Hepatocyte (in vitro differentiated cells): ENCODE measurements at regions not wholly inside any gene's neighbourhood (a gene's known extent, or its start where the extent isn't known, plus 50 kb on each side); places are given as distances from the start of the nearest gene placed in this dataset.

Experiments used
- DNase-seq: peaks from one replicate; pipeline ENCODE4 v3.0.0-alpha.2; 2016; ENCODE audit warnings: low spot score
- H2AFZ ChIP-seq: fragments of 200-600 bp; sonication (generic); 2 replicates; pipeline ENCODE4 v1.6.0; 2016; ENCODE audit warnings: antibody characterized with exemption, mild to moderate bottlenecking
- H3K27ac ChIP-seq: fragments of 200-600 bp; sonication (generic); 2 replicates; pipeline ENCODE4 v1.5.1; 2016; ENCODE audit warnings: mild to moderate bottlenecking
- H3K27me3 ChIP-seq: fragments of 200-600 bp; sonication (generic); 2 replicates; pipeline ENCODE4 v1.6.1; 2016
- H3K36me3 ChIP-seq: fragments of 200-600 bp; sonication (generic); replicated peaks from 2 replicates; pipeline ENCODE4 v1.5.1; 2016; ENCODE audit warnings: low read depth; ENCODE audit not compliant: insufficient read depth
- H3K4me1 ChIP-seq: fragments of 200-600 bp; sonication (generic); 2 replicates; pipeline ENCODE4 v1.5.1; 2016; ENCODE audit warnings: mild to moderate bottlenecking, moderate library complexity; ENCODE audit not compliant: insufficient read depth
- H3K4me2 ChIP-seq: fragments of 200-600 bp; sonication (generic); 2 replicates; pipeline ENCODE4 v1.6.0; 2016
- H3K4me3 ChIP-seq: fragments of 200-600 bp; sonication (generic); 2 replicates; pipeline ENCODE4 v1.5.1; 2016; ENCODE audit warnings: mild to moderate bottlenecking
- H3K79me2 ChIP-seq: fragments of 200-600 bp; sonication (generic); 2 replicates; pipeline ENCODE4 v1.6.0; 2017; ENCODE audit warnings: mild to moderate bottlenecking
- H3K9me2 ChIP-seq: fragments of 200-600 bp; sonication (generic); replicated peaks from 2 replicates; pipeline ENCODE4 v1.6.0; 2017; ENCODE audit warnings: mild to moderate bottlenecking; ENCODE audit not compliant: insufficient read depth
- H3K9me3 ChIP-seq: fragments of 200-600 bp; sonication (generic); 2 replicates; pipeline ENCODE4 v1.5.1; 2016; ENCODE audit warnings: low read depth, mild to moderate bottlenecking
- H4K20me1 ChIP-seq: fragments of 200-600 bp; sonication (generic); 2 replicates; pipeline ENCODE4 v1.6.0; 2016; ENCODE audit warnings: mild to moderate bottlenecking; ENCODE audit not compliant: insufficient read depth, poor library complexity, severe bottlenecking
- EZH2 ChIP-seq: fragments of 200-600 bp; sonication (generic); IDR thresholded peaks from 2 replicates; pipeline ENCODE4 v1.6.1; 2016; ENCODE audit warnings: antibody characterized with exemption, mild to moderate bottlenecking, borderline replicate concordance
- EZH2phosphoT487 ChIP-seq: fragments of 200-600 bp; sonication (generic); IDR thresholded peaks from one replicate; pipeline ENCODE4 v1.6.1; 2018; ENCODE audit warnings: antibody characterized with exemption, mild to moderate bottlenecking, low read depth, moderate library complexity; ENCODE audit not compliant: unreplicated experiment, severe bottlenecking
- WGBS: methylation state at CpG from one replicate; pipeline ENCODE4 v1.1.6; 2016; ENCODE audit warnings: low lambda C conversion rate; ENCODE audit errors: missing lambda C conversion rate; 5-methylcytosine and 5-hydroxymethylcytosine counted together
- TF ChIP-seq, protein P1 (sequence below): fragments of 200-600 bp; sonication (generic); IDR thresholded peaks from 2 replicates; pipeline ENCODE4 v1.5.1; 2016; ENCODE audit warnings: antibody characterized with exemption, mild to moderate bottlenecking; ENCODE audit not compliant: poor library complexity

DNA sequence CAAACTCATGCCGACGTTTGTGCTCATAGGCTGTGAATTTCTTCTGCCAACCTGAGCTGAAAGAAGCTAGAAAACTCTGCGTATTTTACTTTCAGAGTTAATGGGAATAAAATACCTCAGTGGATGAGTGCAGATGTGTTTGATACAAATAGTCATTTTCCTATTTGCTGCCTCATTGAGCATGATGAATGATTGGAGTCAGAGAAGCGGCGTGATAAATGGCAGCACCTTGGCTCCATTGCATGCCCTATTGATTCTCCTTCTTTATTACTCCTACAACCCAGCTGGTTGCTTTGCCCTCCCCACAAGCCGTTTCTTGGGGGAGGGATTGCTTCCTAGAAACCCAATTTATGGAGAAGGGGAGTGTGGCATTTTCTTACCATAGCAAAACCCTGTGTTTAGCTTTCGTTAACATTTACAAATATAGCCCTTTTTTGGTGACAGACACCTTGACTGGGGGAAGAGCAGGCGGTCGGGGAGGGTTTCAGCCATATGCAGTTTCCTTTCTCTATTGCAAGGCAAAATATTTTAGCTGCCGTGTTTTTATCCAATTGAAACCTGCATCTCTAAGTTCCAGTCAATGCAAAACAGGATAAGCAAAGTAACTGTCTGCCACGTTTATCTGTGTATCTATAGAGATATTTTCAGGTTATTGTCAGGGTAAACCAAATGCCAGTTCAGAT lies 93.1 kb upstream of the TBCA start:
- H3K79me2 ChIP-seq = no peaks in the 10 kb centered on the region
- H3K4me3 ChIP-seq = no peak overlapping the region
- H3K36me3 ChIP-seq = no peaks in the 10 kb centered on the region
- no peak for DNase-seq
- TF ChIP-seq, protein P1, sequence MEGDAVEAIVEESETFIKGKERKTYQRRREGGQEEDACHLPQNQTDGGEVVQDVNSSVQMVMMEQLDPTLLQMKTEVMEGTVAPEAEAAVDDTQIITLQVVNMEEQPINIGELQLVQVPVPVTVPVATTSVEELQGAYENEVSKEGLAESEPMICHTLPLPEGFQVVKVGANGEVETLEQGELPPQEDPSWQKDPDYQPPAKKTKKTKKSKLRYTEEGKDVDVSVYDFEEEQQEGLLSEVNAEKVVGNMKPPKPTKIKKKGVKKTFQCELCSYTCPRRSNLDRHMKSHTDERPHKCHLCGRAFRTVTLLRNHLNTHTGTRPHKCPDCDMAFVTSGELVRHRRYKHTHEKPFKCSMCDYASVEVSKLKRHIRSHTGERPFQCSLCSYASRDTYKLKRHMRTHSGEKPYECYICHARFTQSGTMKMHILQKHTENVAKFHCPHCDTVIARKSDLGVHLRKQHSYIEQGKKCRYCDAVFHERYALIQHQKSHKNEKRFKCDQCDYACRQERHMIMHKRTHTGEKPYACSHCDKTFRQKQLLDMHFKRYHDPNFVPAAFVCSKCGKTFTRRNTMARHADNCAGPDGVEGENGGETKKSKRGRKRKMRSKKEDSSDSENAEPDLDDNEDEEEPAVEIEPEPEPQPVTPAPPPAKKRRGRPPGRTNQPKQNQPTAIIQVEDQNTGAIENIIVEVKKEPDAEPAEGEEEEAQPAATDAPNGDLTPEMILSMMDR = no peak
- no peaks in the 10 kb centered on the region for H3K4me1 ChIP-seq
- 89% methylated on average over 11 of the region's 11 CpGs for WGBS
- no peaks in the 10 kb centered on the region for H3K9me3 ChIP-seq
- no peaks in the 10 kb centered on the region for H3K27me3 ChIP-seq
- H2AFZ ChIP-seq = no peak overlapping the region
- H3K4me2 ChIP-seq = no peak overlapping the region
- H3K27ac ChIP-seq = no peak overlapping the region
- H3K9me2 ChIP-seq = no peaks in the 10 kb centered on the region
- no peaks in the 10 kb centered on the region for H4K20me1 ChIP-seq

DNA sequence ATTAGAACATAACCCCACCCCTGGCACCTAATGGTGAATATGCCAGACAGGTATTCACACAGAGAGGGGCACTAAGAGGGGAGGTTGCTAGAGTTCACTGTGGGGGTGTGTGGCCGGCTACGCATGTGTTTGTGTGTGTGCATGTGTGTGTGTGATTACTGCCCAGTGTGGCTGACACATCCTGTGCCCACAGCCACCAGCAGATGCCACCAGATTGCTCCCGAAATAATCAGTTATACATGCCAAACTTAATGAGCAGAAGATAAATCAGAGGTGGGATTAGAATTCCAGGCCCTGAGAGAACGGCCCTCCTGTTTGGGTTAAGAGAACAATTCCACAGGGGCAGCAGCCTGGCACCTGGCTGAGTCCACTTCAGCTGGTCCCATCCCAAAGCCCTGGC lies 91.8 kb upstream of the TBCA start:
- no peaks in the 10 kb centered on the region for H3K9me2 ChIP-seq
- H3K4me1 ChIP-seq = no peaks in the 10 kb centered on the region
- no peak overlapping the region for H3K4me2 ChIP-seq
- H3K27me3 ChIP-seq = no peaks in the 10 kb centered on the region
- H3K36me3 ChIP-seq = no peaks in the 10 kb centered on the region
- H3K27ac ChIP-seq = no peak overlapping the region
- no peaks in the 10 kb centered on the region for H4K20me1 ChIP-seq
- TF ChIP-seq EZH2 (no peak), EZH2phosphoT487 (no peak)
- TF ChIP-seq, protein P1 = no peak
- no peak overlapping the region for H3K4me3 ChIP-seq
- H2AFZ ChIP-seq = no peak overlapping the region
- no peaks in the 10 kb centered on the region for H3K9me3 ChIP-seq
- WGBS = 88% methylated on average over 4 of the region's 4 CpGs
- no peaks in the 10 kb centered on the region for H3K79me2 ChIP-seq
- no peak for DNase-seq

DNA sequence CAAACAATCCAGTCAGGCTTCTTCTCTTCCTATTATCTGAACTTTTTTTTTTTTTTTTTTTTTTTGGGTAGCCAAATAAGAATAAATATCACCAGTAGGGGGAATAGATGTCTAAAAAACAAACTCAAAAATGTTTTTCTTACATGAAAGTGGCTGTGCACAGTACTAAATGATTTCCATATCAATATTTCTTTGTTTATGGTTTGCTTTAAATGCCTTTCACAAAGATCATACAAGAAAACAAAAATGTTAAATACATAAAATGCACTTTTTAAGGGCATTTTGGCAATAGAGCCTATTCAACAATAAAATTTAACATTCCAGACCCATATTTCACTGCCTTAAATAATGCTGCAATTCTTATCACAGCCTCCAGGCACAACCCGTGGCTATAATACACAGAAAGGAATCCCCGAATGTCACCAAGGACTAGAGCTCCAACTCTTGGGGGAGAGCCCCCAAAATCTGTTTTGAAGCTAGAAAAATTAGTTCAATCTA lies 91.1 kb upstream of the TBCA start:
- DNase-seq = no peak
- no peak overlapping the region for H3K4me2 ChIP-seq
- no peak overlapping the region for H2AFZ ChIP-seq
- no peaks in the 10 kb centered on the region for H3K27me3 ChIP-seq
- no peak overlapping the region for H3K27ac ChIP-seq
- H4K20me1 ChIP-seq = no peaks in the 10 kb centered on the region
- H3K9me2 ChIP-seq = no peaks in the 10 kb centered on the region
- no peak overlapping the region for H3K4me3 ChIP-seq
- 58% methylated on average over 2 of the region's 2 CpGs for WGBS
- H3K36me3 ChIP-seq = no peaks in the 10 kb centered on the region
- TF ChIP-seq EZH2phosphoT487 (no peak), EZH2 (no peak)
- TF ChIP-seq, protein P1 = no peak
- H3K9me3 ChIP-seq = no peaks in the 10 kb centered on the region
- H3K4me1 ChIP-seq = no peaks in the 10 kb centered on the region
- no peaks in the 10 kb centered on the region for H3K79me2 ChIP-seq

DNA sequence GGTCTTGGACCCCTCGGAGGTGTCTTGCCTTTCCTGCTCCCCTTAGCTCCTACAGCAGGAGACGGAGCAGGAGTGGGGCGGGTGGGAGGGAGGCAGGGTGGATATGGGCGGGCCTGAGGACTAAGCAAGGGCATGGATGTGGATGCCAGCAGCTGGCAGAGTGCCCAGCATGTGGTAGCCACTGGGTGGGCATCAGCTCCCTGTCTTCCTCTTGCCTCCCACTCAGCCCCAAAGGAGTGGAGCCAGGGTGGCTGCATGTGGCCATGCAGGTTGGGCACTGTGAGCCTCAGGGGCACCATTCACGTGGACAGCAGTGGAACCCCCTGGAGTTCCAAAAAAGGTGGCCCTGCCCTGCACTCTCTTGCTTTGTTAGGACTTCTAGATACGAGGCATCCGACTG lies 90.1 kb upstream of the TBCA start:
- no peak overlapping the region for H3K4me2 ChIP-seq
- no peak overlapping the region for H3K27ac ChIP-seq
- no peaks in the 10 kb centered on the region for H3K79me2 ChIP-seq
- H3K27me3 ChIP-seq = no peaks in the 10 kb centered on the region
- H3K4me1 ChIP-seq = no peaks in the 10 kb centered on the region
- H2AFZ ChIP-seq = no peak overlapping the region
- H3K4me3 ChIP-seq = no peak overlapping the region
- TF ChIP-seq, protein P1 = no peak
- TF ChIP-seq EZH2phosphoT487 (no peak), EZH2 (no peak)
- no peaks in the 10 kb centered on the region for H3K36me3 ChIP-seq
- no peaks in the 10 kb centered on the region for H4K20me1 ChIP-seq
- DNase-seq = no peak
- no peaks in the 10 kb centered on the region for H3K9me2 ChIP-seq
- no peaks in the 10 kb centered on the region for H3K9me3 ChIP-seq
- 92% methylated on average over 7 of the region's 7 CpGs for WGBS
